Nephron progenitor cell (in vitro differentiated cells): ENCODE measurements at regions not wholly inside any gene's neighbourhood (a gene's known extent, or its start where the extent isn't known, plus 50 kb on each side); places are given as distances from the start of the nearest gene placed in this dataset.

ENCODE experiments used
- DNase-seq: peaks from one replicate; pipeline ENCODE4 v3.0.0; 2021
- H3K27ac Mint-ChIP-seq: 2 replicates; pipeline ENCODE4 v1.8.0; 2021; ENCODE audit warnings: mild to moderate bottlenecking, moderate library complexity, mixed read lengths
- H3K27me3 Mint-ChIP-seq: 2 replicates; pipeline ENCODE4 v1.8.0; 2021; ENCODE audit warnings: mild to moderate bottlenecking, low read depth, mixed read lengths; ENCODE audit not compliant: poor library complexity
- H3K36me3 Mint-ChIP-seq: 2 replicates; pipeline ENCODE4 v1.8.0; 2021; ENCODE audit warnings: low read depth, mixed read lengths
- H3K4me1 Mint-ChIP-seq: 2 replicates; pipeline ENCODE4 v1.8.0; 2021; ENCODE audit warnings: mixed read lengths
- H3K4me3 Mint-ChIP-seq: 2 replicates; pipeline ENCODE4 v1.8.0; 2021; ENCODE audit warnings: mild to moderate bottlenecking, moderate library complexity, mixed read lengths
- H3K9me3 Mint-ChIP-seq: 2 replicates; pipeline ENCODE4 v1.8.0; 2021; ENCODE audit warnings: mild to moderate bottlenecking, moderate library complexity, mixed read lengths
- TF ChIP-seq, protein P1 (sequence below): fragments of 200-600 bp; sonication (generic); IDR thresholded peaks from 2 replicates; pipeline ENCODE4 v1.5.0; 2021; ENCODE audit warnings: antibody characterized with exemption

DNA sequence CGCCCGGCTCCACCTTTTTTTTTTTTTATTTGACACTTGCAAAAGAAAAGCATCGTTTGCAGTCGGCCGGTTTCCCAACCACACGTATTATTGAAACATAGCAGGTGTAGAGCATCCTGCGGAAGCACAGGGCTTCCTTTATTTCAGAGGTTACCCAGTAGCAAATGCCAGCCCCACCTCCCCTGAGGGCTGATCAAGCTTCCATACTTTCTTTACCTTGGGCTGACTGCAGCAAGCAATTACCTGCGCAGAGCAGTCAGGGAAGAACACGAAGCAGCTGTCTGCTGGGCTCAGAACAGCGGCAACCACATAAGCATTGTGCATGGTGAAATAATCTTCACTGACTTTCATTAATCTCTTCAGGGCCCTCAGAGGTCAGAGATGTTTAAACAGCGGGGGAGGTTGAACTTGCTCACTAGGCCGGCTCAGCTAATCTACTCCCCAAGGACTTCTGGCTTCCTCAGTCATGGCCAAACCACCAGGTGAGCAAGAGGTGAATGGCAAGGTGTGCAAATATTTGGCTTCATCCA lies 784.7 kb upstream of the AUTS2 start:
- Mint-ChIP-seq H3K36me3 (no peaks in the 10 kb centered on the region), H3K4me3 (no peak overlapping the region), H3K9me3 (peaks cover 7% of the 10 kb centered on the region), H3K4me1 (peaks cover 14% of the 10 kb centered on the region), H3K27me3 (peaks cover 16% of the 10 kb centered on the region), H3K27ac (no peak overlapping the region)
- DNase-seq = no peak
- TF ChIP-seq, protein P1, sequence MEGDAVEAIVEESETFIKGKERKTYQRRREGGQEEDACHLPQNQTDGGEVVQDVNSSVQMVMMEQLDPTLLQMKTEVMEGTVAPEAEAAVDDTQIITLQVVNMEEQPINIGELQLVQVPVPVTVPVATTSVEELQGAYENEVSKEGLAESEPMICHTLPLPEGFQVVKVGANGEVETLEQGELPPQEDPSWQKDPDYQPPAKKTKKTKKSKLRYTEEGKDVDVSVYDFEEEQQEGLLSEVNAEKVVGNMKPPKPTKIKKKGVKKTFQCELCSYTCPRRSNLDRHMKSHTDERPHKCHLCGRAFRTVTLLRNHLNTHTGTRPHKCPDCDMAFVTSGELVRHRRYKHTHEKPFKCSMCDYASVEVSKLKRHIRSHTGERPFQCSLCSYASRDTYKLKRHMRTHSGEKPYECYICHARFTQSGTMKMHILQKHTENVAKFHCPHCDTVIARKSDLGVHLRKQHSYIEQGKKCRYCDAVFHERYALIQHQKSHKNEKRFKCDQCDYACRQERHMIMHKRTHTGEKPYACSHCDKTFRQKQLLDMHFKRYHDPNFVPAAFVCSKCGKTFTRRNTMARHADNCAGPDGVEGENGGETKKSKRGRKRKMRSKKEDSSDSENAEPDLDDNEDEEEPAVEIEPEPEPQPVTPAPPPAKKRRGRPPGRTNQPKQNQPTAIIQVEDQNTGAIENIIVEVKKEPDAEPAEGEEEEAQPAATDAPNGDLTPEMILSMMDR = no peak

DNA sequence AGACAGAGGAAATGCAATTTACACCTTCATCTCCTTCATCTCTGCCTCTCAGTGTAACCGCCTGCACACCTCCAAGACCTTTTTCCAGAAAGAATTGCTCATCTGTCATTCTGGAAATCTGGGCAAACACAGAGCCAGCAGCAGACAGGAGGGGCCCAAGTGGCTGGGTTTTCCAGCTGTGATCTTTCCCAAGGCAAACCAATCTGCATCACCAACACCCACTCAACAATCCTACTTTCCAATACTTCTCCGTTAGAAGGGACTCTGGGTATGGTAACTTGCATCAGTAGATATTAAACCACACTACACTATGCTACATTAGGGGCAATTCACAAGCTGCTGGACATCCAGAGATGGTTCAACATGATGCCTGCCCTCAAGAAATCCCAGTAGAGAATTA lies 781.8 kb upstream of the AUTS2 start:
- Mint-ChIP-seq H3K4me1 (peaks cover 14% of the 10 kb centered on the region), H3K27ac (no peak overlapping the region), H3K36me3 (no peaks in the 10 kb centered on the region), H3K9me3 (peaks cover 7% of the 10 kb centered on the region), H3K27me3 (peaks cover 7% of the 10 kb centered on the region), H3K4me3 (no peak overlapping the region)
- TF ChIP-seq, protein P1 = no peak
- no peak for DNase-seq

DNA sequence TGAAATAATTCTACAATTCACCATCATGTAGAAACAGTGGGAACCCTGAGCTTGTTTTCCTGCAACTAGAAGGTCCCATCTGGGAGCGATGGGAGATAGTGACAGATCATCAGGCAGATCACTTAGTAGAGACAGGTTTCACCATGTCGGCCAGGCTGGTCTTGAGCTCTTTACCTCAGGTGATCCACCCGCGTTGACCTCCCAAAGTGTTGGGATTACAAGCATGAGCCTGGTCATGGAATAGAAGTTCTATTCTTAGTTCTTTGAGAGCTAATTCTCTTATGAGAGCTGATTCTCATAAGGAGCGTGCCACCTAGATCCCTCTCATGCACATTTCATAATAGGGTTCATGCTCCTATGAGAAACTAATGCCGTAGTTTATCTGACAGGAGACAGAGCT lies 778.0 kb upstream of the AUTS2 start:
- H3K4me3 Mint-ChIP-seq = no peak overlapping the region
- H3K27me3 Mint-ChIP-seq = peaks cover 16% of the 10 kb centered on the region
- no peak for DNase-seq
- no peaks in the 10 kb centered on the region for H3K36me3 Mint-ChIP-seq
- peaks cover 12% of the 10 kb centered on the region for H3K4me1 Mint-ChIP-seq
- TF ChIP-seq, protein P1 = no peak
- no peak overlapping the region for H3K27ac Mint-ChIP-seq
- peaks cover 13% of the 10 kb centered on the region for H3K9me3 Mint-ChIP-seq

DNA sequence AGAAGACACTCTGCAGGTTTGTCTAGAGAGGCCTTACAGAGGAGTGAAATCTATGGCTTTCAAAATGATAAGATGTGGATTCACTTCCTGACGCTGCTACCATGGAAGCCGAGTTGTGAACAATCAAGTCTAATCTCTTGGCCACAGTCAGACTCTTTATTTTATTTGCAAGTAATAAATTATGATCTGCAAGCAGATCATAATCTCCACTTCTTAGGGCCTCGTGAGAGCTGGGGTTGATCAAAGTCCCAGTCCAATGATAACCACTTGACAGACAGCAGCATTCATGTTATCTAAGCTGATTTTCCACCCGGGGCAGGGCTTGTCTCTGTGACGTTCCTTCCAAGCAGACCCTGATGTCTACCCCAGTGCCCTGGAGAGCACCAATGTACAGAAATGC lies 776.4 kb upstream of the AUTS2 start:
- no peak overlapping the region for H3K27ac Mint-ChIP-seq
- H3K4me1 Mint-ChIP-seq = peaks cover 12% of the 10 kb centered on the region
- no peak for DNase-seq
- H3K9me3 Mint-ChIP-seq = peaks cover 18% of the 10 kb centered on the region
- no peak overlapping the region for H3K4me3 Mint-ChIP-seq
- H3K27me3 Mint-ChIP-seq = peaks cover 16% of the 10 kb centered on the region
- TF ChIP-seq, protein P1 = no peak
- no peaks in the 10 kb centered on the region for H3K36me3 Mint-ChIP-seq

DNA sequence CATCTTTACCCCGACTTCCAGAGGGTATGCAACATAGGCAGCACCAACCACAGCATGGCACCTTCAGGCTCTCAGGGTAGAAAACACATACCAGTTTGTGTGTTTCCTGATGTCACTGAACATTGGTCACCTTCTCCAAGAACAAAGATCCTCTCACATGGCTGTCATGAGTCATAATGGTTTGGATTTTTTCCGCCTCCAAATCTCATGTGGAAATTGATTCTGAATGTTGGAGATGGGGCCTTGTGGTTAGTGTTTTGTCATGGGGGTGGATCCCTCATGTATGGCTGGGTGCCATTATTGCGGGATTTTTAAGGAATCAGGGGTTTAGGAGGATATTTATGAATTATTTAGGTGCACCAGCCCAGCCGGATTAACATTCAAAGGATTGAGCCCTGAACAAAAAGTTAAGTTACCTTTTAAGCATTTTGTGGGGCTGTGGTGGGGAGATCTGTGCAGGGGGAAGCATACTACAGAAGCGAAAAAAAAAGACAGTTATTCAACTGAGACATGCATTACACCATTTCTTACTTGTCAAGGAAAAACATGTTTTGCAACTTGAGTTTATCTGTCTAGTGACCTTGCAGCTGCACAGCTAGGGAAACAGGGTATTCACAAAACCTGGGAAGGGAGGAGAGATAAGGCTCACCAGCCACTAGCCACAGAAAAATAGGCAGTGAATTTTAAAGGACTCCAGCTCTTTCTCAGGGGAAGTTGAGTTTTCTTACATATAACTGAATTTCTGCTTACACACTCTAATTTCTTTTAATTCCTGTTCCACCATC lies 774.1 kb upstream of the AUTS2 start:
- no peak for DNase-seq
- no peak overlapping the region for H3K27ac Mint-ChIP-seq
- H3K9me3 Mint-ChIP-seq = peaks cover 18% of the 10 kb centered on the region
- no peaks in the 10 kb centered on the region for H3K36me3 Mint-ChIP-seq
- H3K4me1 Mint-ChIP-seq = peaks cover 12% of the 10 kb centered on the region
- TF ChIP-seq, protein P1 = no peak
- H3K27me3 Mint-ChIP-seq = peaks cover 9% of the 10 kb centered on the region
- H3K4me3 Mint-ChIP-seq = no peak overlapping the region

DNA sequence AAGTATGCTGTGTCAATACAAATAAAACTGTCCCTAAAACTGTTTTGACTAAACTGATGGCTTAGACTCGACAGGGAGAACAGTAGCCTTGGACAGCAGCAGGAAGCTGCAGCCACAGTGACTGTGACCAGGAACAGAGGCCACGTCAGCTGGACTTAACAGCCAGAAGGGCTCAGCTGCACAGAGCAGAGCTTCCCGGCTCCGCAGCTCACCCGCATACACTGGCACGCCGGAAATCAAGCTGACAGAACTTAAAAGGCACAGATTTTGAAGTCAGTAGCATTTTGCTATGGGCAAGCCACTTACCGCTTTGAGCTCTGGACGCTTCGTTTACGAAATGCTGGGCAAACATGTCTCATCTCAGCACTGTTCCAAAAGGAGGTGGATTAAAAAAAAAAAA lies 769.7 kb upstream of the AUTS2 start:
- Mint-ChIP-seq H3K27me3 (peaks cover 13% of the 10 kb centered on the region), H3K4me1 (no peaks in the 10 kb centered on the region), H3K9me3 (peaks cover 51% of the 10 kb centered on the region), H3K27ac (peak overlapping the region; percentile 19), H3K36me3 (peaks cover 6% of the 10 kb centered on the region), H3K4me3 (no peak overlapping the region)
- DNase-seq = no peak
- TF ChIP-seq, protein P1 = no peak
